Trophoblast cell (in vitro differentiated cells and primary cell): ENCODE measurements at regions not wholly inside any gene's neighbourhood (a gene's known extent, or its start where the extent isn't known, plus 50 kb on each side); places are given as distances from the start of the nearest gene placed in this dataset.

Source experiments
- DNase-seq, 2 donors: peaks; one replicate each; pipeline ENCODE4 v3.0.0-alpha.2; 2016
- H2AFZ ChIP-seq: 2 replicates; pipeline ENCODE4 v1.6.1; 2013; ENCODE audit warnings: low read length, moderate library complexity, mild to moderate bottlenecking; ENCODE audit not compliant: insufficient read depth, poor library complexity
- H2AK5ac ChIP-seq: 2 replicates; pipeline ENCODE4 v1.6.1; 2013; ENCODE audit warnings: mild to moderate bottlenecking, low read length
- H2BK120ac ChIP-seq: 2 replicates; pipeline ENCODE4 v1.6.1; 2013; ENCODE audit warnings: low read length, mild to moderate bottlenecking, moderate library complexity; ENCODE audit not compliant: insufficient read depth, poor library complexity
- H2BK12ac ChIP-seq: 2 replicates; pipeline ENCODE4 v1.6.1; 2013; ENCODE audit warnings: mild to moderate bottlenecking, low read length, moderate library complexity
- H2BK5ac ChIP-seq: 2 replicates; pipeline ENCODE4 v1.6.1; 2013; ENCODE audit warnings: low read length, low read depth, moderate library complexity, mild to moderate bottlenecking; ENCODE audit not compliant: poor library complexity
- H3K14ac ChIP-seq: 2 replicates; pipeline ENCODE4 v1.6.1; 2013; ENCODE audit warnings: mild to moderate bottlenecking, low read length
- H3K18ac ChIP-seq: 2 replicates; pipeline ENCODE4 v1.6.1; 2013; ENCODE audit warnings: mild to moderate bottlenecking, low read length
- H3K23ac ChIP-seq: 2 replicates; pipeline ENCODE4 v1.6.1; 2013; ENCODE audit warnings: low read length
- H3K27ac ChIP-seq: 2 replicates; pipeline ENCODE4 v1.5.1; 2013; ENCODE audit warnings: low read depth, mild to moderate bottlenecking, inconsistent platforms, low read length, moderate library complexity
- H3K27me3 ChIP-seq: 2 replicates; pipeline ENCODE4 v1.6.1; 2013; ENCODE audit warnings: inconsistent platforms, mild to moderate bottlenecking, low read length, moderate library complexity; ENCODE audit not compliant: insufficient read depth
- H3K36me3 ChIP-seq, 2 experiments: 1 replicate in 1 of 2; 2 replicates in 1 of 2; pipeline ENCODE4 v1.6.1; 2013; ENCODE audit warnings: low read length in 2 of 2, mild to moderate bottlenecking in 2 of 2, moderate library complexity in 1 of 2; ENCODE audit not compliant: insufficient read depth in 2 of 2, control insufficient read depth in 1 of 2
- H3K4ac ChIP-seq: 2 replicates; pipeline ENCODE4 v1.6.1; 2013; ENCODE audit warnings: low read depth, mild to moderate bottlenecking, low read length, moderate library complexity
- H3K4me1 ChIP-seq, 2 experiments: 1 replicate in 1 of 2; 2 replicates in 1 of 2; pipeline ENCODE4 v1.6.1; 2013; ENCODE audit warnings: low read length in 2 of 2, mild to moderate bottlenecking in 2 of 2, moderate library complexity in 1 of 2; ENCODE audit not compliant: insufficient read depth in 2 of 2, control insufficient read depth in 1 of 2
- H3K4me2 ChIP-seq: 2 replicates; pipeline ENCODE4 v1.6.1; 2013; ENCODE audit warnings: inconsistent platforms, mild to moderate bottlenecking, low read length, moderate library complexity
- H3K4me3 ChIP-seq: 2 replicates; pipeline ENCODE4 v1.5.1; 2013; ENCODE audit warnings: mild to moderate bottlenecking, low read depth, low read length, inconsistent platforms
- H3K79me1 ChIP-seq: one replicate; pipeline ENCODE4 v1.6.1; 2013; ENCODE audit warnings: low read length
- H3K79me2 ChIP-seq: 2 replicates; pipeline ENCODE4 v1.6.1; 2013; ENCODE audit warnings: low read length, mild to moderate bottlenecking; ENCODE audit not compliant: control insufficient read depth, insufficient read depth, poor library complexity
- H3K9ac ChIP-seq: 2 replicates; pipeline ENCODE4 v1.6.1; 2013; ENCODE audit warnings: mild to moderate bottlenecking, low read length
- H3K9me3 ChIP-seq: 2 replicates; pipeline ENCODE4 v1.6.1; 2013; ENCODE audit warnings: low read depth, mild to moderate bottlenecking, control low read depth, inconsistent platforms, low read length; ENCODE audit not compliant: insufficient read depth
- H4K12ac ChIP-seq: 2 replicates; pipeline ENCODE4 v1.6.1; 2013; ENCODE audit warnings: low read depth, mild to moderate bottlenecking, low read length, moderate library complexity
- H4K8ac ChIP-seq: 2 replicates; pipeline ENCODE4 v1.6.1; 2013; ENCODE audit warnings: low read depth, mild to moderate bottlenecking, low read length, moderate library complexity
- H4K91ac ChIP-seq: one replicate; pipeline ENCODE4 v1.6.1; 2013; ENCODE audit warnings: low read depth, mild to moderate bottlenecking, low read length, moderate library complexity
- WGBS: extraction: QIAGEN DNeasy Blood & Tissue Kit; methylation state at CpG from one replicate; pipeline ENCODE4 v1.1.7; 2013; ENCODE audit warnings: missing lambda C conversion rate; ENCODE audit not compliant: insufficient read length, insufficient coverage; ENCODE audit errors: extremely low coverage; 5-methylcytosine and 5-hydroxymethylcytosine counted together

DNA sequence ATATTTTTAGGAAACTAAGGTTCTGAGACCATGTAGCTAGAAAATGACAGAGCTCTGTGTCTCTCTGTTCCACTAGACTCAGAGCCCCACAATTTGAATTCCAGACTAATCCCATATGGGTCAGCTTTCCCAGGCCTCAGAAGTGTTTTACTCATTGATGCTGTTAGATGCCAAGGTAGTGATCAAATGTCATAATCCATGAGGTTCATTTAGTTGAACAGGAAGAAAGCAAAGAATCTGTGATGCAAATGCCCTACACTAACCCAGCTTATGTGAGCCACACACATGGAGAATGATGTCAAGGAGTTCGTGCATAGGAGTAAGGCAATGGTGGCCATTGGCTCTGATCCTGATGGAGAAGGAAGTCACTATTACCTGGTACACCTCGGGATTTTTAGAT, 363.4 kb upstream of the RARB start:
- no peak overlapping the region for H4K8ac ChIP-seq
- H2BK12ac ChIP-seq = no peak overlapping the region
- peaks cover 0 to 2% of the 10 kb centered on the region in 2 experiments for H3K4me1 ChIP-seq
- DNase-seq = no peak
- no peak overlapping the region for H3K9ac ChIP-seq
- peaks cover 3% of the 10 kb centered on the region for H3K79me1 ChIP-seq
- no peaks in the 10 kb centered on the region for H3K9me3 ChIP-seq
- H3K79me2 ChIP-seq = peaks cover 2% of the 10 kb centered on the region
- no peak overlapping the region for H3K18ac ChIP-seq
- no peak overlapping the region for H2BK5ac ChIP-seq
- H3K4me3 ChIP-seq = no peak overlapping the region
- no CpG with 5 or more reads among the region's 2 CpGs for WGBS
- no peak overlapping the region for H3K14ac ChIP-seq
- no peak overlapping the region for H4K91ac ChIP-seq
- no peak overlapping the region for H2BK120ac ChIP-seq
- no peak overlapping the region for H4K12ac ChIP-seq
- no peak overlapping the region for H3K27ac ChIP-seq
- no peak overlapping the region for H3K4me2 ChIP-seq
- no peaks in the 10 kb centered on the region for H3K27me3 ChIP-seq
- no peak overlapping the region for H2AFZ ChIP-seq
- H2AK5ac ChIP-seq = no peak overlapping the region
- no peak overlapping the region for H3K23ac ChIP-seq
- H3K36me3 ChIP-seq = no peaks in the 10 kb centered on the region
- H3K4ac ChIP-seq = no peak overlapping the region

DNA sequence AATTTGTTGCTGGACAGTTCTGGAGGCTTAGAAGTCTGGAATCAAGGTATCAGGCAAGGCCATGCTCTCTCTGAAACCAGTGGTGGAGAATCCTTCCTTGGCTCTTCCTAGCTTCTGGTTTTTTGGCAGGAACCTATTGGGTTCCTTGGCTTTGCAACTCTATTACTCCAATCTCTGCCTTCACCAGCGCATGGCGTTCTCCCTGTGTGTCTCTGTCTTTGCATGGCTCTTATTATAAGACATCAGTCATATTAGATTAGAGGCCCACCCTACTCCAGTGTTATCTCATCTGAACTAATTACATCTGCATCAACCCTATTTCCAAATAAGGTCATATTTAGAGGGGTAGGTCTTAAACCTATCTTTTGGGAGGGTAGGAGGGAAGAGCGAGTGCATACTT, 358.1 kb upstream of the RARB start:
- WGBS = no CpG with 5 or more reads among the region's 3 CpGs
- no peak overlapping the region for H3K4me3 ChIP-seq

DNA sequence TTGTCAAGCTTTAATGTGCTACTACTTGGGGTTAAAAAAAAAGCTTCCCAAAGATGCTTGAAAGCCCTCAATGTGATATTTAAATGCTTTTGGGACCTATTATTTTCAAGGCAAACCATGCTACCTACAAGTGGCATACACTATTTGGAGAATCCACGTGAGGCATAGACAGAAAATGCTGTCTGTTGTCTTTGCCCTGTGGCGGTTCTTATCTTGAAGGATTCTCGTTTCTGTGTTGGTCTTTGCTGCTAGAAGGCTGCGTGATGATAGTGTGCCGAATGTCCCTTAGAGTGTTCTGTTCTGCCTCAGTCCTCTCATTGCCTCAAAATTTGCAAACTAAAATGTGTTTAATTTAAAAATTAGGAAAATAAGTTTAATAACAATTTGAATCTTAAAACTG, 356.2 kb upstream of the RARB start:
- Histone ChIP-seq H2BK12ac (peak overlapping the region; percentile 98), H4K12ac (no peak overlapping the region)

More for the DNA sequence above, 358.1 kb upstream of the RARB start:
- H3K36me3 ChIP-seq = no peaks in the 10 kb centered on the region
- H3K79me1 ChIP-seq = peaks cover 16% of the 10 kb centered on the region
- peak overlapping the region; percentile 84 for H2BK5ac ChIP-seq
- no peaks in the 10 kb centered on the region for H3K27me3 ChIP-seq
- H2AK5ac ChIP-seq = peak overlapping the region; percentile 28
- H3K18ac ChIP-seq = peak overlapping the region; percentile 38
- peaks cover 3% of the 10 kb centered on the region for H3K79me2 ChIP-seq
- peak overlapping the region; percentile 89 for H3K27ac ChIP-seq
- H3K4ac ChIP-seq = peak overlapping the region; percentile 0
- H3K23ac ChIP-seq = no peak overlapping the region
- H2AFZ ChIP-seq = no peak overlapping the region
- H3K4me1 ChIP-seq = peaks cover 5 to 15% of the 10 kb centered on the region in 2 experiments
- no peak overlapping the region for H4K8ac ChIP-seq
- no peaks in the 10 kb centered on the region for H3K9me3 ChIP-seq
- no peak overlapping the region for H4K12ac ChIP-seq
- H2BK12ac ChIP-seq = peak overlapping the region; percentile 85
- no peak overlapping the region for H3K9ac ChIP-seq
- peak overlapping the region; percentile 6 for H2BK120ac ChIP-seq
- no peak for DNase-seq
- H4K91ac ChIP-seq = peak overlapping the region; percentile 75
- H3K4me2 ChIP-seq = no peak overlapping the region
- H3K14ac ChIP-seq = peak overlapping the region; percentile 51

GRCh38 chr3:25073423-25073822, 354.6 kb upstream of the RARB start:
- Histone ChIP-seq H3K18ac (no peak overlapping the region), H3K36me3 (no peaks in the 10 kb centered on the region), H4K12ac (no peak overlapping the region), H2AFZ (no peak overlapping the region), H3K79me2 (peaks cover 3% of the 10 kb centered on the region), H3K4me1 (peaks cover 5 to 16% of the 10 kb centered on the region in 2 experiments), H3K4me2 (no peak overlapping the region), H3K79me1 (peaks cover 16% of the 10 kb centered on the region), H4K91ac (no peak overlapping the region), H3K9me3 (no peaks in the 10 kb centered on the region), H3K9ac (no peak overlapping the region), H2BK120ac (no peak overlapping the region), H3K27ac (no peak overlapping the region), H3K23ac (no peak overlapping the region), H2BK12ac (no peak overlapping the region), H2AK5ac (no peak overlapping the region), H3K4ac (no peak overlapping the region), H3K27me3 (no peaks in the 10 kb centered on the region), H2BK5ac (no peak overlapping the region), H3K14ac (no peak overlapping the region), H4K8ac (no peak overlapping the region), H3K4me3 (no peak overlapping the region)
- no peak for DNase-seq
- no CpG with 5 or more reads among the region's 1 CpG for WGBS

More for the DNA sequence above, 356.2 kb upstream of the RARB start:
- H3K23ac ChIP-seq = no peak overlapping the region
- no peak overlapping the region for H3K4me2 ChIP-seq
- H3K79me1 ChIP-seq = peaks cover 16% of the 10 kb centered on the region
- H2AFZ ChIP-seq = no peak overlapping the region
- H2AK5ac ChIP-seq = peak overlapping the region; percentile 61
- no peak overlapping the region for H3K9ac ChIP-seq
- no peaks in the 10 kb centered on the region for H3K27me3 ChIP-seq
- peaks cover 5 to 16% of the 10 kb centered on the region in 2 experiments for H3K4me1 ChIP-seq
- peak overlapping the region; percentile 90 for H4K91ac ChIP-seq
- no peaks in the 10 kb centered on the region for H3K36me3 ChIP-seq
- H3K4ac ChIP-seq = no peak overlapping the region
- H4K8ac ChIP-seq = peak overlapping the region; percentile 91
- H3K79me2 ChIP-seq = peaks cover 3% of the 10 kb centered on the region
- peak; percentile 72 to 92 for DNase-seq
- H3K27ac ChIP-seq = no peak overlapping the region
- no CpG with 5 or more reads among the region's 5 CpGs for WGBS
- no peak overlapping the region for H3K4me3 ChIP-seq
- no peak overlapping the region for H3K14ac ChIP-seq
- H2BK5ac ChIP-seq = peak overlapping the region; percentile 81
- H3K18ac ChIP-seq = no peak overlapping the region
- H2BK120ac ChIP-seq = peak overlapping the region; percentile 49
- no peaks in the 10 kb centered on the region for H3K9me3 ChIP-seq
